BE2C (cell line): ENCODE measurements at regions not wholly inside any gene's neighbourhood (a gene's known extent, or its start where the extent isn't known, plus 50 kb on each side); places are given as distances from the start of the nearest gene placed in this dataset.

Source experiments
- DNase-seq: peaks from one replicate; pipeline ENCODE4 v3.0.0-alpha.2; 2020
- H3K27me3 ChIP-seq: fragments of 250-450 bp; sonication (Bioruptor Pico); 2 replicates; pipeline ENCODE4 v1.5.1; 2020; ENCODE audit warnings: mild to moderate bottlenecking
- H3K36me3 ChIP-seq: fragments of 250-450 bp; sonication (Bioruptor Pico); 2 replicates; pipeline ENCODE4 v1.5.1; 2020; ENCODE audit warnings: mild to moderate bottlenecking
- H3K4me1 ChIP-seq: fragments of 250-450 bp; sonication (Bioruptor Pico); 2 replicates; pipeline ENCODE4 v1.5.1; 2020
- H3K4me3 ChIP-seq: 2 replicates; pipeline ENCODE4 v1.5.1; 2011; ENCODE audit warnings: low read depth, low read length
- H3K9me3 ChIP-seq: fragments of 250-450 bp; sonication (Bioruptor Pico); 2 replicates; pipeline ENCODE4 v1.5.1; 2020
- CTCF ChIP-seq: IDR thresholded peaks from 2 replicates; pipeline ENCODE4 v1.5.1; 2012; ENCODE audit warnings: mild to moderate bottlenecking, low read depth, low read length

- peaks cover 9% of the 10 kb centered on the region; the same call in 1 of the 2 replicates for H3K4me1 ChIP-seq
- peak overlapping the region; percentile 19; the same call in 1 of the 2 replicates for H3K4me3 ChIP-seq
- TF ChIP-seq CTCF: peak; percentile 6; the same call in 1 of the 2 replicates
- peak; percentile 78 for DNase-seq
- no peaks in the 10 kb centered on the region for H3K27me3 ChIP-seq
- no peaks in the 10 kb centered on the region for H3K36me3 ChIP-seq
- no peaks in the 10 kb centered on the region for H3K9me3 ChIP-seq
Observed at GRCh38 chr7:131027287-131027773, 293.3 kb upstream of the KLF14 start.

- peaks cover 9% of the 10 kb centered on the region; the same call in 1 of the 2 replicates for H3K4me1 ChIP-seq
- H3K36me3 ChIP-seq: no peaks in the 10 kb centered on the region
- no peaks in the 10 kb centered on the region for H3K27me3 ChIP-seq
- no peak overlapping the region for H3K4me3 ChIP-seq
- H3K9me3 ChIP-seq: no peaks in the 10 kb centered on the region
- DNase-seq: no peak
- no peak for TF ChIP-seq CTCF
Observed at GRCh38 chr7:131028295-131028694, 294.3 kb upstream of the KLF14 start.

- H3K9me3 ChIP-seq: no peaks in the 10 kb centered on the region
- no peak for TF ChIP-seq CTCF
- peaks cover 9% of the 10 kb centered on the region; the same call in 1 of the 2 replicates for H3K4me1 ChIP-seq
- no peak for DNase-seq
- no peak overlapping the region for H3K4me3 ChIP-seq
- H3K27me3 ChIP-seq: no peaks in the 10 kb centered on the region
- H3K36me3 ChIP-seq: no peaks in the 10 kb centered on the region
Observed at GRCh38 chr7:131029002-131029401, 295.0 kb upstream of the KLF14 start.

- no peak overlapping the region for H3K4me3 ChIP-seq
Observed at GRCh38 chr7:131031099-131031868, 296.4 kb upstream of the MKLN1 start.

GRCh38 chr7:131032786-131033185, 294.9 kb upstream of the MKLN1 start:
- no peak for DNase-seq
- no peak overlapping the region for H3K4me3 ChIP-seq
- no peaks in the 10 kb centered on the region; the same call in 1 of the 2 replicates for H3K4me1 ChIP-seq

More at GRCh38 chr7:131031099-131031868, 296.4 kb upstream of the MKLN1 start:
- Histone ChIP-seq H3K27me3 (no peaks in the 10 kb centered on the region), H3K9me3 (no peaks in the 10 kb centered on the region), H3K4me1 (peaks cover 9% of the 10 kb centered on the region; the same call in 1 of the 2 replicates), H3K36me3 (no peaks in the 10 kb centered on the region)
- DNase-seq: no peak
- TF ChIP-seq CTCF: no peak

More at GRCh38 chr7:131032786-131033185, 294.9 kb upstream of the MKLN1 start:
- H3K27me3 ChIP-seq: no peaks in the 10 kb centered on the region
- no peaks in the 10 kb centered on the region for H3K9me3 ChIP-seq
- no peak for TF ChIP-seq CTCF
- no peaks in the 10 kb centered on the region; the same call in 1 of the 2 replicates for H3K36me3 ChIP-seq
